WI38 (cell line): ENCODE measurements at regions not wholly inside any gene's neighbourhood (a gene's known extent, or its start where the extent isn't known, plus 50 kb on each side); places are given as distances from the start of the nearest gene placed in this dataset.

Experiments
- H3K4me3 ChIP-seq: 2 replicates; pipeline ENCODE4 v1.5.1; 2011; ENCODE audit warnings: low read depth, mild to moderate bottlenecking, control low read depth, low read length
- CTCF ChIP-seq: IDR thresholded peaks from 2 replicates; pipeline ENCODE4 v1.5.1; 2012; ENCODE audit warnings: low read depth, mild to moderate bottlenecking, control low read depth, low read length

- H3K4me3 ChIP-seq: no peak overlapping the region
- no peak for TF ChIP-seq CTCF
Measured at GRCh38 chr2:120802867-120803484, 67.3 kb downstream of the GLI2 start.

GRCh38 chr2:120803764-120804335 is 68.2 kb downstream of the GLI2 start:
- H3K4me3 ChIP-seq: no peak overlapping the region
- no peak for TF ChIP-seq CTCF

GRCh38 chr2:120804459-120804858 is 68.8 kb downstream of the GLI2 start:
- TF ChIP-seq CTCF: no peak
- no peak overlapping the region for H3K4me3 ChIP-seq

DNA sequence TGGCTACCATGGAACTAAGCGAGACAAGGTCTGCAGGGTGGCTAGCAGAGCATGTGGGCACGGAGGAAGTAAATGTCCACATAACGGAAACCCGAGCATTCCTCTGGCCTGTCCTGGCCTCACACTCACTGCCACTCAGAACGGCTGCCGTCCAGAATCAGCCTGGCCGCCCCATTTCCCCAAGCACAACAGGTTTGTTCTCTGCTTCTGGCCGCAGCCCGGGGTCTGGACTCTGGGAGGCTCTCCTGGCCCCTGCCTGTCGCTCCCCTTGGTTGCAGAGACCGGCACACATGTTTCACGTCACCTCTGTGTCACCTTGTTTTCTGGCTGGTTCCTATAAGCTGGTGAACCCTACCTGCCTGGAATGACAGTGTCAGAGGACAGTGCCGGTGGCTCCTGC is 69.3 kb downstream of the GLI2 start:
- TF ChIP-seq CTCF: no peak
- H3K4me3 ChIP-seq: no peak overlapping the region

GRCh38 chr2:120805602-120806001 is 69.9 kb downstream of the GLI2 start:
- H3K4me3 ChIP-seq: no peak overlapping the region
- TF ChIP-seq CTCF: no peak

DNA sequence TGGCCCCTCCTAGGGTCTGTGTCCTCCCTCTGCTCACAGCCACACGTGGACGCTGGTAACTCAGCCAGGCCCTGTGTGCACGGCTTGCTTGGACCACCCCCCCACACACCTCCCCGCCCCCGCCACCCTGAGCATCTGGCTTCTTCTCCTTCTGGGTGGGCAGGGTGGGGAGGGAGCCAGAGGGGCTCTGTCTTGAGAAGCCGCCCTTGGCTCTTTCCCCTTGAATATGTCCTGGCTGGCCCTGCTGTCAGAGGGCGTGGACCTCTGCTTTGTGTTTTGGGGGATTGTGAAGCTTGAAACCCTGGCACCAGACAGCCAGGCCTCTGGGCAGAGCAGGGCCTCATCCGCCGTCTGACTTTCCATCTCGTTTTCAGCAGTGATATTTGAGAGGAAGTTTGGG is 72.1 kb downstream of the GLI2 start:
- TF ChIP-seq CTCF: no peak
- no peak overlapping the region for H3K4me3 ChIP-seq

GRCh38 chr2:120809151-120809550 is 73.5 kb downstream of the GLI2 start:
- no peak for TF ChIP-seq CTCF
- H3K4me3 ChIP-seq: no peak overlapping the region
